Frontal cortex (tissue), 3 donors: ENCODE measurements at regions not wholly inside any gene's neighbourhood (a gene's known extent, or its start where the extent isn't known, plus 50 kb on each side); places are given as distances from the start of the nearest gene placed in this dataset.
A peak's percentile ranks its signal among the peaks of the same experiment; 100 is the strongest.
"Not testable (repeated sequence)": the region's sequence is repeated elsewhere in the genome, so short reads cannot be mapped to it uniquely, and the experiment has no call there.

Experiments used
- DNase-seq, 2 donors: peaks; one replicate each; pipeline ENCODE4 v3.0.0; 2012; ENCODE audit warnings: low spot score in 2 of 2
- FAIRE-seq: peaks from 2 replicates; lab custom pipeline; 2012; peaks lifted over from hg19 to GRCh38; lab: Jason Lieb, UNC
- donor health status: control.
- donor health status: control.
- donor health status: control.

DNA sequence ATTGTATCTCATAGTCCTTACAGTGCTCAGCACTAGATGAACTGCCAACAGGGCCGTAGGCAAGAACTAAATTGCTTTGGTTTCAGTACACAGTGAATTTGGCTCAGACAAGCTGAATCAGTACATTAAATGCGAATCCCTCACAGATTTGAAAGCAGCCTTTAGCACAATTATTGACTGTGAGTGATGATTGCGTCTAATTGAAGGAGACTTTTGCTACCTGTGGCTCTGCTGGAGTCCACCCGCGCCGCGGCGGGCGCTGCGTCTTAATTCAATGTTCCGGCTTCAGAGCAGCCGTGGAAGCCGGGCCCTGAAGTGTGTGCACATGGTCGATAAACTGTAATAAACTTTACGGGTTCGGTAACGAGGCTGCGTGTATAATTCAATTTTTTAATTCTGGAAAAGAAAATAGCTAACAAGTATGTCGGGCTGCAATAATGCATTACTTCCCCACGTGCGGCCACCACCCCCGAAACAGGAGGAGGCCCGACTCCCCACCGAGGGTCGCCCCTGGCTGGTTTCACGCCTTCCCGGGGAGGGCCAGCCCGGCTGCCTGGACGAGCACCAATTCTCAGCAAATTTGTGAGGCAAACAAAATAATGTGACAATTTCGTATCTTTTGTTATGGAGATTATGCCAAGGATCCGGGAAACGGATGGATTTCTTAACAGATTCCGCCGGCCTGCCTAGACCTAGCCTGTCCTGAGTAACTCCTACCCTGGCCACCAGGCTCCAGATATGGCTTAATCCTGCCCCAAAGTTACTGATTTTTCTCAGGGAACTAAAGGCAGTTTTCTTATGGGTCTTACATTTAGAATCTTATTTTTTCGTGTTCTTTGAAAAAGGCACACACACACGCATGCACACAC lies 269.4 kb upstream of the IRX1 start:
- DNase-seq (no peak), FAIRE-seq (no peak)

DNA sequence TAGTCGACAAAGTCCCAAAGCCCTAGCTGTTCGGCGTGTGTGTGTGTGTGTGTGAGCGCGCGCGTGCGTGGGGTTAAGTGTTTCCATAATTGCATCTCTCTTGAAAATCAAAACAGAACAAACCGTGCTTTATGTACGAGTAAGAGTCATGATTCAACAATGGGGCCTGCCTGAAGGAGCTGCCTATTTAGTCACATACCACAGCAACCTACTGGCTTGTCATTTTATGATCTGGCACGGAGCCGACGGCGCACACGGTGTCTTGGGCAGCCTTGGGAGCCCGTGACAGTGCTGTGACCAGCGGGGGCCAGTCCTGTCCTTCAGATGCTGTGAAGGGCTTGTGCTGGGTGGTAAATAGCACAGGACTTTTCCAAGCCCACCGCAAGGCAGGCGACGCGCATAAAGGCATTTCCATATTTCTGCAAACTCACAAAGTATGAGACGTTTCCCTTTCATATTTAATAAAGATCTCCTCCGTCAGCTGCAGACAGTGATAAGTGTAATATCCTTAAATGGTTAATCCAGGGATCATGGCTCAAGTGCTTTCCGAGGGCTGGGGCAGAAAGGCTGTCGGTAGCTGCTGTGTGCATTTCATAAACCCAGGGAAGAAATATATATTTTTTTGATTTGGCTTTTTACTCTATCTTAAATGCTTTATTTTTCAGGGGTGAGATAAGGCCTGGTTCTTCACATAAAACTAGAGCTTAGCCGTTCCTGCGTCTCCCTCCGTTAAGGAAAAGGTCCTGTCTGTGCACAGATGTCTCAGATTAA lies 270.2 kb upstream of the IRX1 start:
- no peak for FAIRE-seq
- DNase-seq, result no peak

DNA sequence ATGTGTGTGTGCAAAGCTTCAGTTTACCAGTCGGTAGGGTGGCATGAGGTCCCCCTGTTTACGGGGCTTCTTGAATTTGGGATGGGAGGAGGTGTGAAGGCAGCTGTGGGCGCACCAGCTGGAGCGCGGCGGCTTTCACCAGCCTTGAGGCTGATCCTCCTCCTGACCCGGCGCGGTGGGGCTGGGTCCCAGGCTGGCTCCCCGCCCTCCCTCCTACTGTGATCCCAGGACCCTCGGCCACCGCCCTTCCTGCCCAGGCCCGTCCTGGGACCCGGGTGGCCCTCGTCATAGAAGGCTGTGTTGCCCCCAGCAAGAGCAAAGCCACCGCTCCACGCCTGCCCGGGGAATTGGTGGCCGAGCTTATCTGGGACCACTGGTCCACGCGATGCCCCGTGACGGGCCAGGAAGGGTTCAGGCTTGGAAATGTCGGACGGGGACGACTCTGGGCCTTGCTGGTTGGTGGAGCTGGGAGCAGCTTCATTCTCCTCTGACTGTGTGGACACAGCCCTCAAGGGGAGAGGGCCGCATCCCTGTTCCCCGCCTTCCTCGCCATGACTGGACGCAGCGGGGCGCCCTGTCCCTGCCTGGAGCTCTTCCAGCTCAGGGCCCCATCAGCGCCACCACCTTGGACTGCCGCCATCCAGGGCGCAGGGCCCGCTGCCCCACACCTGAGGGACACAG lies 271.1 kb upstream of the IRX1 start:
- no peak for FAIRE-seq

DNA sequence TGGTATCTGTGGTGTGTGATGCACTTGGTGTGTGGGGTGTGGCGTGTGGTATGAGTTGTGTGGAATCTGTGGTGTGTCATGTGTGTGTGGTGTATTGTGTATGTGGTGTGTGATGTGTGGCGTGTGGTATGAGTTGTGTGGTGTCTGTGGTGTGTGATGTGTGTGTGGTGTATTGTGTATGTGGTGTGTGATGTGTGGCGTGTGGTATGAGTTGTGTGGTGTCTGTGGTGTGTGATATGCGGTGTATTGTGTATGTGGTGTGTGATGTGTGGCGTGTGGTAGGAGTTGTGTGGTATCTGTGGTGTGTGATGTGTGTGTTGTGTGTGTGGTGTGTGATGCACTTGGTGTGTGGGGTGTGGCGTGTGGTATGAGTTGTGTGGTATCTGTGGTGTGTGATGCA lies 271.7 kb upstream of the IRX1 start:
- not testable (repeated sequence) for FAIRE-seq

More for the DNA sequence above, 271.1 kb upstream of the IRX1 start:
- no peak for DNase-seq

DNA sequence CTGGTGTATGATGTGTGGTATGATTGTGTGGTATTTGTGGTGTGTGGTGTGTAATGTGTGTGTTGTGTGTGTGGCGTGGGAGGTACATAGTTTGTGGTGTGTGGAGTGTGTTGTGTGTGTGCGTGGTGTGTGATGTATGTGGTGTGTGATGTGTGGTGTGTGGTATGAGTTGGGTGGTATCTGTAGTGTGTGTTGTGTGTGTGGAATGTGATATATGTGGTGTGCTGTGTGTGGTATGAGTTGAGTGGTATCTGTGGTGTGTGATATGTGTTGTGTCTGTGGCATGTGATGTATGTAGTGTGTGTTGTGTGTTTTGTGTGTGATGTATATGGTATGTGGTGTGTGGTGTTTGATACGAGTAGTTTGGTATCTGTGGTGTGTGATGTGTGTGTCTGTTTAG lies 272.5 kb upstream of the IRX1 start:
- FAIRE-seq (no peak), DNase-seq (no peak)

More for the DNA sequence above, 271.7 kb upstream of the IRX1 start:
- not testable (repeated sequence) for DNase-seq

DNA sequence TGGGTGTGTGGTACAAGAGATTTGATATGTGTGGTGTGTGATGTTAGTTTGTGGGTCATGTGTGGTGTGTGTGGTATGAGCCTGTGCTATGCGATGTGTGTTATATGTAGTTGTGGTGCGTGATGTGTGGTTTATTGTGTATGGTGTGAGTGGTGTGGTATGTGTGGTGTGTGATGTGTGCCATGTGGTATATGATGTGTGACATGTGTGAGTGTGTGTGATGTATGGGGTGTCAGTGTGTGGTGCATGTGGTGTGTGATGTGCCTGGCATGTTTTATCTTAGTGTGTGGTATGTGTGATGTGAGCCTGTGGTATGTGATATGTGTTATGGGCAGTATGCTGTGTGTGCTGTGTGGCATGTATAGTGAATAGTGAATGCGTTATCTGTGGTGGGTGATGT lies 273.0 kb upstream of the IRX1 start:
- FAIRE-seq (no peak), DNase-seq (no peak)

DNA sequence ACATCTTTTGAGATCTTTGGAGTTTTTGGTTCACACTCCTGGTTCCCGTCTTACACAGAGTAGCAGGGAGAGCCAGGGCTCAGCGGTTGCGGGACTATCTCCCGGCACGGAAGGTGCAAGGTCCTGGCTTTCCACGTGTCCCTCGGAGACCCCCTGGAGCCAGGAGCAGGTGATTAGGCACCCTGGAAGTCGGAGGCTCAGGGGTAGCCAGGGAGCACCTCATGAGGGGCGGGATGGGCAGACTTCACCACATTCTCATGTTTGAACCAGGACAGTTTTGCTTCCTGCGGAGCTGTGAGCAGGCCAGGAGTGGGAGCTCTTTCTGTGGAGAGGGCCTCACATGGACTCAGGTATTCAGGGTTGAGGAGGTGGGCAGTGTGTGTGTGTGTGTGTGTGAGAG lies 273.7 kb upstream of the IRX1 start:
- no peak for FAIRE-seq
- no peak for DNase-seq

DNA sequence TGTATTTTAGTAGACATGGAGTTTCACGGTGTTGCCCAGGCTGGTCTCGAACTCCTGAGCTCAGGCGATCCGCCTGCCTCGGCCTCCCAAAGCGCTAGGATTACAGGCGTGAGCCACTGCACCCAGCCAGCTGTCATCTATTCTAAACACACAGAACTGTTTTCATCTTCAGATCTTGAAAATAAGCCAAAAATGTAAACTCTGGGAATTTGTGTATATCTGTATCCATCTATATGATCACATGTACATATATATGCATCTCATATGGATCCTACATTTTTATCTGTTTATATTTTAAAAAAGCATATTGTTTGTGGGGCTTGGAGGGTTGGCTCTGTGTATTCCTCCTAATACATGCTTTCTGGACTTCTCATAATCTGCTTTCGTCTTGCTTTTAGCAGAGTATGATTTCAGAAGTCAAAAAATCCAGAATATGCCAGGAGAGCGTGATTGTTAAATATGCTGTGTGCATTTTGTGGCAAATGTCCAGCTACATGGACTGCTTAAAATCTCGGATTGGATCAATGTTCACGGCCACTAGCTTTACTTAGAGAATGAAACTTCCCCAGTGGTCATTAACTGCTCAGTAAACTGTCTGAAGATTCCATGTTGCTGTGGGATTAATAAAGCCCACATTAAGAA lies 274.4 kb upstream of the IRX1 start:
- DNase-seq, result no peak
- no peak for FAIRE-seq

DNA sequence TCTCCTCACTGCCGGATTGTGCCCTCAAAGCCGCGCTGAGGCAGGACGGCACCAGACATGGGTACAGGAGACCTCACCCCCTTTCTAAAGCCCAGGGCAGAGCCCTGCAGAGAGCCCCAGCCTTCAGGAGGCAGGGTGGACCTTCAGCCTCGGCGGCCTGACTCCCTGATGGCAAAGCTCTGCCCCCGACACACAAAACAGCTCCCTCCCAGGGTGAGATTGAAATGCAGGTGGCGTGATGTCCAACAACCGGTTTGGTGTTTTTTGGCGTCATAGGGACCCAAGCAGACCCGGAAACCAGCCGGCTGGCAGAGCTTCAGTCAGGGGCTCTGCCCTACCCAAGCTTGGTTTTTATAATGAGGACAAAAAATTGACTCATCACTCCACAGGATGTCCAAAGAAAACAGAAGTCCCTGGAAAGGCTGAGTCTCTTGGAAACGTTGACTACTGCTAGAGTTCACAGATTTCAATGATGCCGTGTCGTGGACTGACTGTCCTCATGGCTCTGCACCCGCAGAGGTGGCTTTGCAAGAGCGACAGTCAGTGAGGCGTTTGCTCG lies 275.2 kb upstream of the IRX1 start:
- DNase-seq (no peak), FAIRE-seq (no peak)

DNA sequence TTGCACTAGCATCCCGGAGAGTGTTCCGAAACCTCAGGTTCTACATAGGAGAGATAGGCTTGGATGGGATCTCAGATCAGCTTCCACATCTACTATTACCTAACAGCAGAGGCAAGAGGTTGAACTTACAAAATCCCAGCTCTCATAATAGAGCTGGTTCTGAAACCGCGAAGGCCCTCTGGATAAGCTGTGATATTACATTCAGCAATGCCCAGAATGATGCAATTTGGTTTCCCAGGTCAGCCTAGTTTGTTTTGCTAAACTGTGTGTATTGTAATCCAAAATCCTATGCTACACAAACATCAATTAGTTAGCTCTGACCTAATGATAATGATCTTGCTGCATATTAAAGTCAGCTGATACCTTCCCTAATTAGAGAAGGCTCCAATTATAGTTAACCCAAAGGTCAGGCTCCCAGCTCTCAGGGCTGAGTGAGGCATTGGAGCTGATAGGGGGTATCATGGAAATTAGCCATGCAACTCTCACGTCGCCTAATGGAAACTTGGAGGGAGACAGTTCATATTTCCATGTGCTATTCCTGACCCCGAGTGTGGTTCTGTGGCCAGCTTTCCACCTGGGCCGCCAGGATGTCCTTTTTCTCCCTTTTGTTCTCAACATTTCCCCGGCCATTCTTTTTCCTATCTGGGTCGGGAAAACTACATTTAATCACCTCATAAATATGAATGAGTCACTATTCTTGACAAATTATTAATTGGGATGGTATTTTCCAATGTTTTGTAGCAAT lies 278.4 kb upstream of the IRX1 start:
- FAIRE-seq (no peak), DNase-seq (no peak)

DNA sequence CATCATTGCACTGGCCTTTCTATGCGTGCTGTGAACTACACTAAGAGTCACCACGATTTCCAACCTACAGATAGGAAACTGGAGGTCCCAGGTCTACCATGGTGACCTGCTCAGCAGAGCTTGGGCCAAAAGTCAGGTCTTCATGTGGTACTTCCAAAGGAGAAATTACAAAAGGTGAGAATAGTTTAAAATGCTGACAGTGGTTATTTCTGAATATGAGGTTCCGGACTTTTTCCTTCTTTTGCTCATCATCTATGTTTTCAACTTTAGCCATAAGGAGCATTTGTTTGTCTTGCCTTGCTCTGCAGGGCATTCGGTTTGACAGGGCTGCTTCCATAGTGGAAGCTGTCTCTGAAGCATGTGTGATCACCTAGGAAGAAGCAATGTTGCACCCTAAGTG lies 282.1 kb upstream of the IRX1 start:
- no peak for DNase-seq
- no peak for FAIRE-seq

DNA sequence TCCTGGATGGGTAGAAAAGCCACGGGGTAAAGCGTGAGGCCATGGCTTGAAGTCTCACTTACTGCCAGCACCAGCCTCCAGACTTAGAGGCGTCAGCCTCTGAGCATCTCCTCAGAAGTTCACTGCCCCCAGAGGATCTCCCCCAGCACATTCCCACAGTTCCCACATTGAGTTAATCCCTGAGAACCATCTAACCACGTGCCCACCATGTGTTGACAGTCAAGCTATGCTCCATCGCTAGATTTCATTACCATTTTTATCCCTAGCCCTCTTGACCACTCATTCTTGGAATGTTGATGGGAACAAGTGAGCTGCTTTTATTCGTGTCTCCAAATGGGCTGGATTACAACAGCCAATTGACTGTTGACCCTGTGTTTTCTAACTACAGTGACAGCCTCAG lies 283.3 kb upstream of the IRX1 start:
- FAIRE-seq, result no peak

DNA sequence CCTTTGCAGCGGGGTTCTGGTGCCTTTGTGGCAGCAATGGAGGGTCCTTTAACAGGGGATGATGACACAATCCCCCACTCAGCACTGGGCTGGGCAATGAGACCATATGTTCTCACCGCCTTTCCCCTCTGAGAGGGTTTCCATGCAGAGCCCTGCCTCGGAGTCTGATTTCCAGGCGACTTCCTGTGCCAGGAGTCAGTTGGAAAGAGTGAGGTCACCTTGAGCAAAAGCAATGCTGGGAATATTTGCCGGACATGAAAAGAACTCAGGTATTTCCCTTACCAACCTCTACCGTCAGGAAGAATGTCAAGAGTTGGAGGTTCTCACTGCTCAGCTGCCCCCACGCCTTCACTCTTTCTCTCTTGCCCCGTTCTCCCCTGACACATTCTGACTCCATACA lies 284.2 kb upstream of the IRX1 start:
- DNase-seq (no peak), FAIRE-seq (no peak)

More for the DNA sequence above, 283.3 kb upstream of the IRX1 start:
- DNase-seq, result no peak

DNA sequence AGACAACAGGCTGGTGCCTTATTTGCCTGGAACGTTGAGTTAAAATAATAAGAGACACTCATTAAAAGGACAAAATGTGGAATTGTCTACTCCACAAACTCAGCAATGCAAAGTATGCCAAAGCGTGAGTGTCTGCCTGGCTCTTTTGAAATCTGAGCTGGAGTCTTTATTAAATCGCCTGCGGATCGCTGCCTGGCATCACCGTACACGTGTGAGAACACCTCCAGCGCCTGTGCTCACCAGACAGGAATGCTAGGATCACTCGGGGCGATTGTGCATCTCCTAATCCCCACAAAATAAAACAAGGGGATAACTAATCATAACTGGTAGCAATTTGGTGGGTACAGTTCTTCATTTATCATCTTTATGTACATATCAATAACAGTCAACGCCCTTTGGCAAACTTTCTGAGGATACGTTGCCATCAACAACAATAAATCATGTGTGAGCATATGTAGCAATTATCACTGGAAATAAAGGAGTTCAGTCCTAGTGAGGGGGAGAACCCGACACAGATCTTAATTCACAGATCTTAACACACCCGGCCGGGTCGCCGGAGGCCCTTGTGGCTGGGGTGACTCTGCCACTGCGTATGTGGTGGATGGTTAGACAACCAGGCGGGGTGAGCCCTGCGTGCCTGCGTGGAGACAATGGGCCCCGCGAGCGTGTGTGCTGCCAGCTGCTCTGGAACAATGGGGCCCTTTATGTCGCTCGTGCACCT lies 284.9 kb upstream of the IRX1 start:
- FAIRE-seq, result no peak
- DNase-seq, result peak; percentile 17 to 40

DNA sequence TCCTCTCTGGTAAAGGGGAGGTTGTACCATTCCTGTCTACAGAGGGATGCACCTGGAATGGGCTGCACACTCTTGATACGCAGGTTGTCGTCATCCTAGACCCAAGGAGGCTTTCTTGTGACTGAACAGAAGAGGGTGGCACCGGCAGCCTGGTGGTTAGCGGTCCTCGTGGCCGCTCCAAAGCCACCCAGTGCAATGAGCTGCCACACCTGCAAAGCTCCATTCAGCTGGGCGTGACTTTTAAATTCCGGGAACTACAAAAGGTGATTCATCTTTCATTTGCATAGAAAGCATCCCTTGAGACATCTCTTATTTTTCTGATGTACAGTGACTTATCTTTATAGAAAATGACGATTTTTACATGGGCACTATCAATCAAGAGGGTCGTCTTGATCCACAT lies 286.1 kb upstream of the IRX1 start:
- no peak for FAIRE-seq

DNA sequence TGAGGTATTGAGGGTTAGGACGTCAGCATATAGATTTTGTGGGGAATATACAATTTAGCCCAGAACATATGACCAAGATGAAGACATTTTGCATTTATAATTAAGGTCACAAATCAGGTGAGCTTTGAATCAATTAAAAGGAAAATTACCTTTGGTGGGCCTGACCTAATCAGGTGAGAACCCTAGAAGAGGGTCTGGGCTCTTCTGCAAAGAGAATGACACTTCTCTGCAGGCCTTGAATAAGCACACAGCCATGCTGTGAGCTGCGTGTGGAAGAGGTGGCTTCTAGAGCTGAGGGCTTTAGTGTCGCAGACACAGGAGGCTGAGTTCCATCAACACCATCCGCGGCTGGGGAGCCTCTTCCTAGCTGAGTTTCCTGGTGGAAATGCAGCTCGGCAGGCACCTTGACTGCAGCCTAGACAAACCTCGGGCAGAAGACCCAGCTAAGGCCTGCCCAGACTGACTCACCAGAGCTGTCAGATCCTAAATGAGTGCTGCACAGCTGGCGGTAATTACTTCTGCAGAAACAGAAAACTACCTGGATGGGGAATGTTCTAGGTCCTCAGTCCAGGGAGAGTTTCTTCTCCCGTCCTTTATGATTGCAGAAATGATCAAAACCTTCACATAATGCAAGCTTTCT lies 287.5 kb upstream of the IRX1 start:
- FAIRE-seq (no peak), DNase-seq (no peak)

More for the DNA sequence above, 286.1 kb upstream of the IRX1 start:
- DNase-seq, result no peak

DNA sequence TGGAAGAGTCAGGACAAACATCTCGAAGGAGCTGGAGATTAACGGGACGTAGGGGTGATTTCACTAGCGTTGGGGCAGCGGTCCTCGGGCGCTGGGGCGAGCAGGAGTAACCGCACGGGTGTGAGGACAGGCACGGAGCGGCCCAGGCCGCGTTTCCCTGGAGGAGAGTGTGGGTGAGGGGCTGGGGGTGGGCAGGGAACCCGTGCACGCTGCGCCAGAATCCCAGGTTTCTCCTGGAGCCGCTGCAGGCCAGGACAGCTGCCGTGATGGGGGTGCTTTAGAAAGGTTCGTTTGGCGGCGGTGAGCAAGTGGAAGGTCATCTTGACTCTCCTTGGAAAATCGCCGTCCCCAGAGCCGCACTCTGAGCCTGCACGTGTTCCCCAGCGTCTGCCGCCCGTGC lies 290.2 kb upstream of the IRX1 start:
- DNase-seq, result no peak
- FAIRE-seq, result no peak

DNA sequence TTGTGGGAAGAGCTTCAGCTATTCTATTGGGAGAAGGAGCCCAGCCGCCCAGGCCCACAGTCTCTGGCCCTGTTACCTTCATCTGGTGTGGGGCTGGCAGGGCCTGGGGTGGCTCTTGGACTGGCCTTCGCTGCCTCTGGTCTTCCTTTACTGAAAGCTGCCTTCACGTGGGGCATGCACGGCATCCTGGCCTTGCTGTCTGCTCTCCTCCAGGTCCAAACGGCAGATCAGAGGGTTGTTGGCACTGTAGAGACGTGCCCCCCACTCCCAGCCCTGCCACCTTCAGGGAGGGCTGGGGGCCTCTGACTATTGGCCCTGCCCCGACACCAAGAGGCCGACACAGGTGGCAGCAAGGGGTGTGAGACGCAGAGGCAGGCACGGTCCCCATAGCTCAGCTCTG lies 291.3 kb upstream of the IRX1 start:
- FAIRE-seq (no peak), DNase-seq (no peak)
